Upper lobe of left lung (tissue), 4 donors: ENCODE measurements at regions not wholly inside any gene's neighbourhood (a gene's known extent, or its start where the extent isn't known, plus 50 kb on each side); places are given as distances from the start of the nearest gene placed in this dataset.

ENCODE experiments used
- EP300 ChIP-seq, 4 donors: sonication (generic); formaldehyde crosslinking; IDR thresholded peaks; one replicate each; pipeline ENCODE4 v1.5.1; 2017; ENCODE audit warnings: antibody characterized with exemption in 4 of 4, control low read depth in 2 of 4
- POLR2A ChIP-seq, 4 donors: fragments of 450-650 bp; IDR thresholded peaks; one replicate each; pipeline ENCODE4 v1.5.1; 2016 to 2017; ENCODE audit warnings: antibody characterized with exemption in 4 of 4, mild to moderate bottlenecking in 2 of 4
- POLR2AphosphoS5 ChIP-seq, 2 donors: sonication (generic); formaldehyde crosslinking; IDR thresholded peaks; one replicate each; pipeline ENCODE4 v1.5.1; 2017; ENCODE audit warnings: antibody characterized with exemption in 2 of 2
- TF ChIP-seq, protein P1 (sequence below), 6 experiments: fragments of 450-650 bp in 4 of 6; fragments of 200-600 bp in 2 of 6; sonication (generic) in 2 of 6; IDR thresholded peaks; one replicate each; pipeline ENCODE4 v1.5.1; 2016 to 2019; ENCODE audit warnings: antibody characterized with exemption in 6 of 6

DNA sequence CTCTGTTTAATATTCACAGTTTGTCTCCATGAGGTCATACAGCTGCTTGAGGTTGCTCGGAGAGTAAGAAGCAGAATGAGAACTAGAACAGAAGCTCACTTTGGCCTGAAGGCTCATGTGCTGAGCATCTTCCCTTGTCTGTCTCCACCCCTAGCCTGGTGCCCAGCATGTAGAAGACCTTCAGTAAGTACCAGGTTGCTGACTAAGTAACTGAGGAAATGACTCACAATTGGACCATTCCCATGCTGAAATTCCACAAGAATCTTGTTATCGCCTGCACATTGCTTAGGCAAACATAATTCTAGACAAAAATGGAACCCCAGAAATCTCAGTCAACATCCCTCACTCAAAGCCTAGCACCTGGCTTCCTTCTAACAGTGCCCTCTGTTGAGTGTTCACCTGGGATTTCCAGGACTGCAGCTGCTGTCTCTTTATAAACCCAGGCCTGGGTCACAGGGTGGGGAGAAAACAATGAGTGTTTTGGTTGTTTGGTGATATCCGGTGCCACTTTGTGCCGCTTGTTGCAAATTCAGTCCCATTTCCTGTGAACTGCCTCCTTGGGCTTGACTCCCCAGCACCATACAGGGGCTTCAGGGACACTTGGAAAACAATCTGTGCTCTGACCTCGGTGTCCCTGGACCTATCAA is 406.8 kb downstream of the ETS1 start:
- TF ChIP-seq, protein P1, sequence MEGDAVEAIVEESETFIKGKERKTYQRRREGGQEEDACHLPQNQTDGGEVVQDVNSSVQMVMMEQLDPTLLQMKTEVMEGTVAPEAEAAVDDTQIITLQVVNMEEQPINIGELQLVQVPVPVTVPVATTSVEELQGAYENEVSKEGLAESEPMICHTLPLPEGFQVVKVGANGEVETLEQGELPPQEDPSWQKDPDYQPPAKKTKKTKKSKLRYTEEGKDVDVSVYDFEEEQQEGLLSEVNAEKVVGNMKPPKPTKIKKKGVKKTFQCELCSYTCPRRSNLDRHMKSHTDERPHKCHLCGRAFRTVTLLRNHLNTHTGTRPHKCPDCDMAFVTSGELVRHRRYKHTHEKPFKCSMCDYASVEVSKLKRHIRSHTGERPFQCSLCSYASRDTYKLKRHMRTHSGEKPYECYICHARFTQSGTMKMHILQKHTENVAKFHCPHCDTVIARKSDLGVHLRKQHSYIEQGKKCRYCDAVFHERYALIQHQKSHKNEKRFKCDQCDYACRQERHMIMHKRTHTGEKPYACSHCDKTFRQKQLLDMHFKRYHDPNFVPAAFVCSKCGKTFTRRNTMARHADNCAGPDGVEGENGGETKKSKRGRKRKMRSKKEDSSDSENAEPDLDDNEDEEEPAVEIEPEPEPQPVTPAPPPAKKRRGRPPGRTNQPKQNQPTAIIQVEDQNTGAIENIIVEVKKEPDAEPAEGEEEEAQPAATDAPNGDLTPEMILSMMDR (IDR thresholded peaks at IDR 0.05) = no peak
- TF ChIP-seq EP300 (IDR thresholded peaks at IDR 0.05) (no peak), POLR2A (IDR thresholded peaks at IDR 0.05) (no peak), POLR2AphosphoS5 (IDR thresholded peaks at IDR 0.05) (no peak)
